HepG2 (cell line): ENCODE measurements at regions not wholly inside any gene's neighbourhood (a gene's known extent, or its start where the extent isn't known, plus 50 kb on each side); places are given as distances from the start of the nearest gene placed in this dataset.

ENCODE experiments used
- ATAC-seq: fragments of 200-7000 bp; cut with Tn5 transposase; 3 replicates; pipeline ENCODE4 v1.9.1; 2020; ENCODE audit warnings: mild to moderate bottlenecking, moderate library complexity
- BruUV-seq: library from RNA; stranded (reverse); fragments of 400-500 nt; replicated peaks from 2 replicates; lab custom pipeline; 2021; lab: Mats Ljungman, UMichigan
- CTCF ChIA-PET: fragments of 300-600 bp; formaldehyde crosslinking; extraction: SDS; loops from one replicate; lab custom pipeline; 2021; ENCODE audit warnings: low total read pairs, inconsistent platforms, low intra/inter-chr PET ratio; lab: Yijun Ruan, JAX
- POLR2A ChIA-PET: fragments of 350-600 bp; sonication (Branson Sonifier 250); formaldehyde crosslinking; loops from one replicate; lab custom pipeline; 2020; ENCODE audit warnings: antibody characterized with exemption, inconsistent platforms; lab: Yijun Ruan, JAX
- DNase-seq: peaks from one replicate; pipeline ENCODE4 v3.0.0-alpha.2; 2015; ENCODE audit warnings: low spot score
- FAIRE-seq: peaks from 3 replicates; lab custom pipeline; 2011; peaks lifted over from hg19 to GRCh38; lab: Jason Lieb, UNC
- H2AFZ ChIP-seq: one replicate; pipeline ENCODE4 v1.6.1; 2011; ENCODE audit warnings: low read length, inconsistent platforms
- H3K27ac ChIP-seq: fragments of 300-600 bp; 3 replicates; pipeline ENCODE4 v1.8.0; 2011; ENCODE audit warnings: mixed run types, mild to moderate bottlenecking, mixed read lengths, low read length, inconsistent platforms; ENCODE audit not compliant: insufficient read depth; ENCODE audit errors: extremely low read length
- H3K27me3 ChIP-seq, 2 experiments: fragments of 200-600 bp in 1 of 2; 2 replicates in 1 of 2; 3 replicates in 1 of 2; pipeline versions ENCODE4 v1.6.0 to v1.8.0; 2011; ENCODE audit warnings: low read length in 2 of 2, mild to moderate bottlenecking in 2 of 2, moderate library complexity in 2 of 2, inconsistent platforms in 1 of 2; ENCODE audit not compliant: insufficient read depth in 2 of 2, control insufficient read depth in 1 of 2
- H3K36me3 ChIP-seq, 2 experiments: fragments of 200-600 bp in 1 of 2; replicated peaks in 1 of 2; 2 replicates in 1 of 2; 3 replicates in 1 of 2; pipeline versions ENCODE4 v1.5.1 to v1.8.0; 2011; ENCODE audit warnings: low read length in 2 of 2, inconsistent platforms in 1 of 2; ENCODE audit not compliant: insufficient read depth in 2 of 2, control insufficient read depth in 1 of 2
- H3K4me1 ChIP-seq: 2 replicates; pipeline ENCODE4 v1.5.1; 2012; ENCODE audit warnings: low read length, inconsistent platforms; ENCODE audit not compliant: insufficient read depth
- H3K4me2 ChIP-seq: 2 replicates; pipeline ENCODE4 v1.6.0; 2011; ENCODE audit warnings: low read depth, low read length, inconsistent platforms
- H3K4me3 ChIP-seq, 3 experiments: fragments of 200-600 bp in 1 of 3; sonication (generic), shearing (Covaris generic) in 1 of 3; replicated peaks in 1 of 3; 2 replicates each; pipeline ENCODE4 v1.5.1; 2011 to 2016; ENCODE audit warnings: low read length in 3 of 3, inconsistent platforms in 2 of 3, low read depth in 2 of 3, mild to moderate bottlenecking in 2 of 3, control low read depth in 1 of 3, mixed read lengths in 1 of 3; ENCODE audit not compliant: insufficient read depth in 1 of 3
- H3K79me2 ChIP-seq: one replicate; pipeline ENCODE4 v1.6.1; 2011; ENCODE audit warnings: low read length, inconsistent platforms; ENCODE audit not compliant: insufficient read depth
- H3K9ac ChIP-seq: 2 replicates; pipeline ENCODE4 v1.6.0; 2011; ENCODE audit warnings: mild to moderate bottlenecking, low read depth, low read length, inconsistent platforms; ENCODE audit not compliant: insufficient read depth
- H3K9me3 ChIP-seq: 2 replicates; pipeline ENCODE4 v1.5.1; 2012; ENCODE audit warnings: mild to moderate bottlenecking, low read length
- H4K20me1 ChIP-seq: 2 replicates; pipeline ENCODE4 v1.6.0; 2011; ENCODE audit warnings: inconsistent platforms, mild to moderate bottlenecking, low read length, moderate library complexity; ENCODE audit not compliant: insufficient read depth
- GATA4 ChIP-seq: sonication (generic); IDR thresholded peaks from 2 replicates; pipeline ENCODE4 v1.6.1; 2016; ENCODE audit warnings: antibody characterized with exemption, low read depth, borderline replicate concordance
- HNF4A ChIP-seq: sonication (generic); formaldehyde crosslinking; IDR thresholded peaks from 2 replicates; pipeline ENCODE4 v1.4.0; 2020; ENCODE audit warnings: missing genetic modification reagents
- REXO4 ChIP-seq: sonication (generic); formaldehyde crosslinking; IDR thresholded peaks from 2 replicates; pipeline ENCODE4 v1.8.0; 2022; ENCODE audit warnings: missing genetic modification reagents, mild to moderate bottlenecking, borderline replicate concordance
- WGBS: methylation state at CpG from one replicate; pipeline ENCODE4 v1.1.6; 2017; ENCODE audit warnings: low lambda C conversion rate; 5-methylcytosine and 5-hydroxymethylcytosine counted together
- in situ Hi-C: cut with HindIII; loops from 2 replicates; pipeline ENCODE4 v1.10.0; 2017; ENCODE audit warnings: low pct_unique_long_range_greater_than_20kb; ENCODE audit not compliant: extremely low pct_ligation_motif_present
- intact Hi-C: fragments of 100-400 bp; cut with micrococcal nuclease; formaldehyde crosslinking; loops from one replicate; pipeline ENCODE4 v1.10.0; 2022; ENCODE audit not compliant: unreplicated experiment

DNA sequence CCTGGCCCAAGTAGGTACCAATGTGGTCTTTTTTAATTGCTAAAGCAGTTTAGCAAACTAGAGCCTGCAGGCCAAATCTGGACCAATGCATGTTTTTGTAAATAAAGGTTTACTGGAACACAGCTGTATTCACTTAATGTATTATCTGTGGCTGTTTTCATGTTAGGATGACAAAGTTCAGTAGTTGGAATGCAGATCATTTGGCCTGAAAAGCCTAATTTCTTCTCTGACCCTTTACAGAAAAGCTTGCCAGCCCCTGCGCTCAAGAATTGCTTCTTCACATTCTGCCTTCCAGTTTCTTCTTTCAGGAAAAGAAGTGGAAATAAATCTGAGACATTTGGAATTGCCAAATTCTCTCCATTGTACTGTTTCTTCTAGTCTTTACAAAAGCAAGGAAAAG, 90.0 kb upstream of the MC3R start:
- H3K9ac ChIP-seq: no peak overlapping the region

DNA sequence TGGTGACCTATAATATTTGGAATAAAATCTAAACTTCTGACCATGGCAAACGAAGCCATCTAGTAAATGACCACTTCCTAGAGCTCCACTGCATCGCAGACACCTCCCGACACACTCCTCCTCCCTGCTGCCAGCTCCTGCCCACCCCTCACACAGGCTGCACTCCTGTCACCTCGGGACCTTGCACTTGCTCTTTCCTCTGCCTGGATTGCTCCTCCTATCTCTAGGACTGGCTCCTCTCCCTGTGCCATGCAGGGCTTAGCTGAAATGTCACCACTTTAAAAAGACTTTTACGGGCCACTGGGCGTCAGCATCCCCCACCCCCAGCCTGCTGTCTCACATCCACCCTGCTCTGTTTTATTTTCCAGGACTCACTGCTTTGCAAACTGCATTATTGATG, 87.6 kb upstream of the MC3R start:
- no peak for TF ChIP-seq GATA4
- TF ChIP-seq HNF4A (CRISPR knock-in tag): peak; percentile 32; the same call in 1 of the 2 replicates
- H3K79me2 ChIP-seq: no peaks in the 10 kb centered on the region
- no peak overlapping the region for H3K27ac ChIP-seq
- intact Hi-C loops: no loop called here
- ChIA-PET CTCF (no interaction called here), POLR2A (no interaction called here)
- no peaks in the 10 kb centered on the region for H3K27me3 ChIP-seq
- BruUV-seq: no TSS peak
- no peak overlapping the region for H3K4me3 ChIP-seq
- no peak overlapping the region for H3K4me2 ChIP-seq
- H3K9ac ChIP-seq: no peak overlapping the region
- DNase-seq (no peak), FAIRE-seq (no peak), ATAC-seq (peak; percentile 87)
- no peaks in the 10 kb centered on the region for H3K36me3 ChIP-seq
- H3K9me3 ChIP-seq: peaks cover 14% of the 10 kb centered on the region; the same call in 1 of the 2 replicates
- no peak overlapping the region for H2AFZ ChIP-seq
- no peaks in the 10 kb centered on the region for H3K4me1 ChIP-seq
- in situ Hi-C loops: no loop called here
- no peaks in the 10 kb centered on the region for H4K20me1 ChIP-seq
- 1% methylated on average over 5 of the region's 6 CpGs for WGBS

More for the DNA sequence above, 90.0 kb upstream of the MC3R start:
- no peak for DNase-seq
- H3K9me3 ChIP-seq: peaks cover 17% of the 10 kb centered on the region; the same call in 1 of the 2 replicates
- in situ Hi-C loops: no loop called here
- no peak for TF ChIP-seq REXO4 (CRISPR knock-in tag)
- TF ChIP-seq, all 625 proteins: peak for 0
- Histone ChIP-seq H3K27me3 (no peaks in the 10 kb centered on the region), H3K36me3 (no peaks in the 10 kb centered on the region), H2AFZ (no peak overlapping the region), H3K27ac (no peak overlapping the region), H3K4me1 (no peaks in the 10 kb centered on the region), H3K79me2 (no peaks in the 10 kb centered on the region), H4K20me1 (no peaks in the 10 kb centered on the region), H3K4me2 (no peak overlapping the region), H3K4me3 (no peak overlapping the region)
- ChIA-PET CTCF (no interaction called here), POLR2A (no interaction called here)
- ATAC-seq (no peak), FAIRE-seq (no peak)
- intact Hi-C loops: no loop called here
- 81% methylated on average over 1 of the region's 1 CpG for WGBS
- BruUV-seq: no TSS peak
